HG03521 (cell line): ENCODE measurements at regions not wholly inside any gene's neighbourhood (a gene's known extent, or its start where the extent isn't known, plus 50 kb on each side); places are given as distances from the start of the nearest gene placed in this dataset.

Experiments
- ATAC-seq: cut with Tn5 transposase; IDR thresholded peaks from one replicate; pipeline ENCODE4 v1.9.1; 2021; ENCODE audit warnings: mild to moderate bottlenecking, moderate library complexity; ENCODE audit not compliant: unreplicated experiment

GRCh38 chrX:23525531-23525930 is 141.8 kb upstream of the PRDX4 start:
- no peak for ATAC-seq

GRCh38 chrX:23540532-23540931 is 126.8 kb upstream of the PRDX4 start:
- ATAC-seq = no peak

GRCh38 chrX:23548164-23548563 is 119.1 kb upstream of the PRDX4 start:
- ATAC-seq = no peak

- no peak for ATAC-seq
Observed at GRCh38 chrX:23552303-23552702, 115.0 kb upstream of the PRDX4 start.

- no peak for ATAC-seq
Observed at GRCh38 chrX:23554304-23554703, 113.0 kb upstream of the PRDX4 start.

- ATAC-seq = no peak
Observed at GRCh38 chrX:23557070-23557469, 110.2 kb upstream of the PRDX4 start.

GRCh38 chrX:23559975-23560374 is 107.3 kb upstream of the PRDX4 start:
- no peak for ATAC-seq

- ATAC-seq = no peak
Observed at GRCh38 chrX:23570674-23571343, 96.5 kb upstream of the PRDX4 start.

- no peak for ATAC-seq
Observed at GRCh38 chrX:23575281-23575680, 92.0 kb upstream of the PRDX4 start.

GRCh38 chrX:23578079-23578478 is 89.2 kb upstream of the PRDX4 start:
- no peak for ATAC-seq

- ATAC-seq = no peak
Observed at GRCh38 chrX:23589496-23589895, 77.8 kb upstream of the PRDX4 start.

- ATAC-seq = no peak
Observed at GRCh38 chrX:23592741-23593140, 74.6 kb upstream of the PRDX4 start.

- ATAC-seq = no peak
Observed at GRCh38 chrX:23598575-23598974, 68.7 kb upstream of the PRDX4 start.

GRCh38 chrX:23603501-23603900 is 63.8 kb upstream of the PRDX4 start:
- no peak for ATAC-seq

- ATAC-seq = no peak
Observed at GRCh38 chrX:23610495-23610894, 56.8 kb upstream of the PRDX4 start.

- ATAC-seq = no peak
Observed at GRCh38 chrX:23612846-23613245, 54.4 kb upstream of the PRDX4 start.

GRCh38 chrX:23616361-23616760 is 50.9 kb upstream of the PRDX4 start:
- ATAC-seq = peak; percentile 51
